A549 (cell line): ENCODE measurements at regions not wholly inside any gene's neighbourhood (a gene's known extent, or its start where the extent isn't known, plus 50 kb on each side); places are given as distances from the start of the nearest gene placed in this dataset.
A peak's percentile ranks its signal among the peaks of the same experiment; 100 is the strongest.

ENCODE experiments used
- ATAC-seq, 2 experiments: fragments of 200-7000 bp in 1 of 2; fragments of >200 bp in 1 of 2; cut with Nextera tagmentation in 1 of 2; cut with Tn5 transposase in 1 of 2; 3 replicates each; pipeline versions ENCODE4 v1.8.0 to v1.9.1; 2018 to 2020; ENCODE audit warnings: mild to moderate bottlenecking in 1 of 2, moderate library complexity in 1 of 2
- CTCF ChIA-PET: fragments of 300-600 bp; sonication (Branson Sonifier 250); formaldehyde crosslinking; extraction: SDS; loops from one replicate; lab custom pipeline; 2021; ENCODE audit warnings: antibody characterized with exemption, inconsistent platforms; lab: Yijun Ruan, JAX
- POLR2A ChIA-PET: fragments of 350-600 bp; formaldehyde crosslinking; extraction: SDS; loops from one replicate; lab custom pipeline; 2021; ENCODE audit warnings: antibody characterized with exemption, inconsistent platforms; lab: Yijun Ruan, JAX
- DNase-seq, 2 experiments: peaks; one replicate each; pipeline versions ENCODE4 v3.0.0 to v3.0.0-alpha.2; 2011 to 2016; ENCODE audit warnings: low read depth in 1 of 2, low spot score in 1 of 2
- FAIRE-seq: peaks from 2 replicates; lab custom pipeline; 2011; peaks lifted over from hg19 to GRCh38; lab: Jason Lieb, UNC
- H3K27ac ChIP-seq, 2 experiments: fragments of >200 bp; sonication (Bioruptor Twin); formaldehyde crosslinking; 3 replicates each; pipeline ENCODE4 v1.5.1; 2016 to 2017
- H3K4me1 ChIP-seq: fragments of >200 bp; sonication (Bioruptor Twin); formaldehyde crosslinking; 3 replicates; pipeline ENCODE4 v1.6.1; 2016
- H3K4me2 ChIP-seq: fragments of >200 bp; sonication (Bioruptor Twin); formaldehyde crosslinking; 3 replicates; pipeline ENCODE4 v1.6.1; 2016
- H3K4me3 ChIP-seq: fragments of >200 bp; sonication (Bioruptor Twin); formaldehyde crosslinking; 3 replicates; pipeline ENCODE4 v1.5.1; 2016
- H3K9me3 ChIP-seq: fragments of >200 bp; sonication (Bioruptor Twin); formaldehyde crosslinking; 3 replicates; pipeline ENCODE4 v1.6.1; 2016
- BHLHE40 ChIP-seq: IDR thresholded peaks from 2 replicates; pipeline ENCODE4 v1.6.1; 2012; ENCODE audit warnings: low read depth, low read length, inconsistent platforms
- CEBPB ChIP-seq, 2 experiments: fragments of >200 bp in 1 of 2; sonication (Bioruptor Twin) in 1 of 2; formaldehyde crosslinking in 1 of 2; IDR thresholded peaks; 2 replicates each; pipeline ENCODE4 v1.6.1; 2012 to 2016
- CHD2 ChIP-seq: fragments of 150-350 bp; IDR thresholded peaks from 2 replicates; pipeline ENCODE4 v1.6.1; 2014; ENCODE audit warnings: low read length; ENCODE audit not compliant: partially characterized antibody
- CHD4 ChIP-seq: fragments of 200-600 bp; sonication (generic); IDR thresholded peaks from 2 replicates; pipeline ENCODE4 v1.6.1; 2016; ENCODE audit warnings: antibody characterized with exemption, mild to moderate bottlenecking, borderline replicate concordance
- EHMT2 ChIP-seq: fragments of 200-600 bp; sonication (generic); IDR thresholded peaks from 2 replicates; pipeline ENCODE4 v1.6.1; 2016; ENCODE audit warnings: antibody characterized with exemption, low read depth, mild to moderate bottlenecking, moderate library complexity
- EP300 ChIP-seq, 2 experiments: fragments of >200 bp; sonication (Bioruptor Twin); formaldehyde crosslinking; IDR thresholded peaks; 2 replicates in 1 of 2; 3 replicates in 1 of 2; pipeline ENCODE4 v1.6.1; 2016 to 2017
- ESRRA ChIP-seq: fragments of 150-350 bp; IDR thresholded peaks from 2 replicates; pipeline ENCODE4 v1.6.1; 2014; ENCODE audit warnings: mild to moderate bottlenecking, low read length, borderline replicate concordance
- FOSB ChIP-seq: fragments of 250-450 bp; sonication (Bioruptor Pico); IDR thresholded peaks from 2 replicates; pipeline ENCODE4 v1.5.0; 2020; ENCODE audit warnings: mild to moderate bottlenecking, moderate library complexity
- FOSL2 ChIP-seq, 2 experiments: fragments of 450-650 bp in 1 of 2; fragments of >200 bp in 1 of 2; sonication (Bioruptor Twin) in 1 of 2; formaldehyde crosslinking; IDR thresholded peaks; 2 replicates each; pipeline versions ENCODE4 v1.5.0 to v1.6.1; 2016 to 2020; ENCODE audit warnings: mild to moderate bottlenecking in 1 of 2, moderate library complexity in 1 of 2
- GATA3 ChIP-seq: IDR thresholded peaks from 2 replicates; pipeline ENCODE4 v1.6.1; 2012; ENCODE audit warnings: borderline replicate concordance
- HDAC2 ChIP-seq: fragments of 200-600 bp; sonication (generic); IDR thresholded peaks from 2 replicates; pipeline ENCODE4 v1.6.1; 2016
- HOXB13 ChIP-seq: fragments of 250-450 bp; sonication (Bioruptor Pico); IDR thresholded peaks from 2 replicates; pipeline ENCODE4 v1.5.0; 2020; ENCODE audit warnings: low read depth, mild to moderate bottlenecking, moderate library complexity
- JUN ChIP-seq, 2 experiments: fragments of >200 bp; sonication (Bioruptor Twin); formaldehyde crosslinking; IDR thresholded peaks; 2 replicates in 1 of 2; 3 replicates in 1 of 2; pipeline ENCODE4 v1.6.1; 2016 to 2017
- JUNB ChIP-seq: fragments of >200 bp; sonication (Bioruptor Twin); formaldehyde crosslinking; IDR thresholded peaks from 2 replicates; pipeline ENCODE4 v1.6.1; 2016
- MAZ ChIP-seq: fragments of 150-350 bp; IDR thresholded peaks from 2 replicates; pipeline ENCODE4 v1.6.1; 2014; ENCODE audit warnings: antibody characterized with exemption, low read depth, low read length, borderline replicate concordance
- NPAS2 ChIP-seq: fragments of 250-450 bp; sonication (Bioruptor Pico); IDR thresholded peaks from 2 replicates; pipeline ENCODE4 v1.8.0; 2022; ENCODE audit warnings: mild to moderate bottlenecking, moderate library complexity, borderline replicate concordance
- RARB ChIP-seq: fragments of 250-450 bp; sonication (Bioruptor Pico); IDR thresholded peaks from 2 replicates; pipeline ENCODE4 v1.8.0; 2021; ENCODE audit warnings: mild to moderate bottlenecking, moderate library complexity
- SREBF2 ChIP-seq: fragments of 450-650 bp; IDR thresholded peaks from 2 replicates; pipeline ENCODE4 v1.6.1; 2014; ENCODE audit warnings: mild to moderate bottlenecking, moderate library complexity
- TFCP2L1 ChIP-seq: fragments of 250-450 bp; sonication (Bioruptor Pico); IDR thresholded peaks from 2 replicates; pipeline ENCODE4 v1.5.0; 2021; ENCODE audit warnings: mild to moderate bottlenecking
- ZC3H11A ChIP-seq: fragments of 450-650 bp; IDR thresholded peaks from 2 replicates; pipeline ENCODE4 v1.6.1; 2014; ENCODE audit warnings: antibody characterized with exemption, mild to moderate bottlenecking
- ZFP36 ChIP-seq: fragments of 450-650 bp; IDR thresholded peaks from 2 replicates; pipeline ENCODE4 v1.6.1; 2014; ENCODE audit warnings: borderline replicate concordance; ENCODE audit not compliant: partially characterized antibody
- whole genome bisulfite sequencing: methylation state at CpG from one replicate; pipeline ENCODE4 v1.1.6; 2017; ENCODE audit errors: missing lambda C conversion rate; 5-methylcytosine and 5-hydroxymethylcytosine counted together
- TF ChIP-seq, protein P1 (sequence below): IDR thresholded peaks from 2 replicates; pipeline ENCODE4 v1.6.1; 2012
- TF ChIP-seq, protein P2 (sequence below): fragments of 250-450 bp; sonication (Bioruptor Pico); IDR thresholded peaks from 2 replicates; pipeline ENCODE4 v1.5.0; 2021; ENCODE audit warnings: mild to moderate bottlenecking, moderate library complexity, borderline replicate concordance
- TF ChIP-seq, protein P3 (sequence below): IDR thresholded peaks from 2 replicates; pipeline ENCODE4 v1.6.1; 2012; ENCODE audit warnings: low read depth, borderline replicate concordance
- TF ChIP-seq, protein P4 (sequence below): fragments of 150-350 bp; IDR thresholded peaks from 2 replicates; pipeline ENCODE4 v1.6.1; 2014; ENCODE audit warnings: low read depth, mild to moderate bottlenecking, low read length
- TF ChIP-seq, protein P5 (sequence below): IDR thresholded peaks from 2 replicates; pipeline ENCODE4 v1.6.1; 2012

DNA sequence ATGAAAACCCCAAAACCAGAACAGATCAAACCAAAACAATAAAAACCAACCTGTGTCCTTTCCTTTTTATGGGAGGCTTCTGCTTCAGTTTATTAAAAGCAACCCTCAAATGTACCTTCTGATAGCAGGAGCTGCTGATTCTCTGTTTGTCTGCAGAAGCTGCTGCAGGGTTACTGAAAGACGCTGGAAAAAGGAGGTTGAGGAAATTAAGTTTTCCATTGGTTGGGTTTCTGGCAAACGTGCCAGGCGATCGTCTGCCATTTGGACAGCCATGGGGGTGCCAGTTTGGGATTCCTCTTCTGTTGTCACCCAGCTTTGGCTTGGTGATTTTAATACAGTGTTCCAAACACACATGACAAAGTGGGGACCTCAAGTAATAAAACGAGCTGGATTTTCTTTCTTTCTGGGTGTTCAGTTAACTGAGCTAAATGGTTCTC, 185.4 kb upstream of the ZFHX3 start:
- ATAC-seq (no peak), DNase-seq (no peak), FAIRE-seq (no peak)
- H3K9me3 ChIP-seq, result no peaks in the 10 kb centered on the region
- peak overlapping the region; percentile 40 for H3K4me3 ChIP-seq
- peaks cover 18% of the 10 kb centered on the region for H3K4me1 ChIP-seq
- TF ChIP-seq, protein P1, sequence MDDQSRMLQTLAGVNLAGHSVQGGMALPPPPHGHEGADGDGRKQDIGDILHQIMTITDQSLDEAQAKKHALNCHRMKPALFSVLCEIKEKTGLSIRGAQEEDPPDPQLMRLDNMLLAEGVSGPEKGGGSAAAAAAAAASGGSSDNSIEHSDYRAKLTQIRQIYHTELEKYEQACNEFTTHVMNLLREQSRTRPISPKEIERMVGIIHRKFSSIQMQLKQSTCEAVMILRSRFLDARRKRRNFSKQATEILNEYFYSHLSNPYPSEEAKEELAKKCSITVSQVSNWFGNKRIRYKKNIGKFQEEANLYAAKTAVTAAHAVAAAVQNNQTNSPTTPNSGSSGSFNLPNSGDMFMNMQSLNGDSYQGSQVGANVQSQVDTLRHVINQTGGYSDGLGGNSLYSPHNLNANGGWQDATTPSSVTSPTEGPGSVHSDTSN, result no peak
- TF ChIP-seq MAZ (no peak), CHD2 (no peak), CHD4 (no peak), NPAS2 (no peak), HDAC2 (no peak), ZC3H11A (no peak), RARB (CRISPR knock-in tag) (no peak), EHMT2 (no peak), GATA3 (no peak), ZFP36 (no peak), FOSB (CRISPR knock-in tag) (no peak), HOXB13 (no peak), SREBF2 (no peak), JUNB (no peak), CEBPB (IDR thresholded peaks at IDR 0.05) (no peak), ESRRA (no peak)
- TF ChIP-seq, protein P2, sequence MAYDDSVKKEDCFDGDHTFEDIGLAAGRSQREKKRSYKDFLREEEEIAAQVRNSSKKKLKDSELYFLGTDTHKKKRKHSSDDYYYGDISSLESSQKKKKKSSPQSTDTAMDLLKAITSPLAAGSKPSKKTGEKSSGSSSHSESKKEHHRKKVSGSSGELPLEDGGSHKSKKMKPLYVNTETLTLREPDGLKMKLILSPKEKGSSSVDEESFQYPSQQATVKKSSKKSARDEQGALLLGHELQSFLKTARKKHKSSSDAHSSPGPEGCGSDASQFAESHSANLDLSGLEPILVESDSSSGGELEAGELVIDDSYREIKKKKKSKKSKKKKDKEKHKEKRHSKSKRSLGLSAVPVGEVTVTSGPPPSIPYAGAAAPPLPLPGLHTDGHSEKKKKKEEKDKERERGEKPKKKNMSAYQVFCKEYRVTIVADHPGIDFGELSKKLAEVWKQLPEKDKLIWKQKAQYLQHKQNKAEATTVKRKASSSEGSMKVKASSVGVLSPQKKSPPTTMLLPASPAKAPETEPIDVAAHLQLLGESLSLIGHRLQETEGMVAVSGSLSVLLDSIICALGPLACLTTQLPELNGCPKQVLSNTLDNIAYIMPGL (CRISPR knock-in tag), result no peak
- TF ChIP-seq, protein P3, sequence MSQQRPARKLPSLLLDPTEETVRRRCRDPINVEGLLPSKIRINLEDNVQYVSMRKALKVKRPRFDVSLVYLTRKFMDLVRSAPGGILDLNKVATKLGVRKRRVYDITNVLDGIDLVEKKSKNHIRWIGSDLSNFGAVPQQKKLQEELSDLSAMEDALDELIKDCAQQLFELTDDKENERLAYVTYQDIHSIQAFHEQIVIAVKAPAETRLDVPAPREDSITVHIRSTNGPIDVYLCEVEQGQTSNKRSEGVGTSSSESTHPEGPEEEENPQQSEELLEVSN, result no peak
- TF ChIP-seq, protein P4, sequence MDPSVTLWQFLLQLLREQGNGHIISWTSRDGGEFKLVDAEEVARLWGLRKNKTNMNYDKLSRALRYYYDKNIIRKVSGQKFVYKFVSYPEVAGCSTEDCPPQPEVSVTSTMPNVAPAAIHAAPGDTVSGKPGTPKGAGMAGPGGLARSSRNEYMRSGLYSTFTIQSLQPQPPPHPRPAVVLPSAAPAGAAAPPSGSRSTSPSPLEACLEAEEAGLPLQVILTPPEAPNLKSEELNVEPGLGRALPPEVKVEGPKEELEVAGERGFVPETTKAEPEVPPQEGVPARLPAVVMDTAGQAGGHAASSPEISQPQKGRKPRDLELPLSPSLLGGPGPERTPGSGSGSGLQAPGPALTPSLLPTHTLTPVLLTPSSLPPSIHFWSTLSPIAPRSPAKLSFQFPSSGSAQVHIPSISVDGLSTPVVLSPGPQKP, result no peak
- peak overlapping the region; percentile 33 to 65; a peak in 4 of 6 replicates for H3K27ac ChIP-seq
- CTCF ChIA-PET, result interaction anchor here (0.6 kb wide), 2 partner anchors 183 to 619 kb away, joined by 3 read pairs; no protein-coding TSS in a partner anchor
- peak overlapping the region; percentile 94 for H3K4me2 ChIP-seq
- POLR2A ChIA-PET, result interaction anchor here (0.7 kb wide), 1 partner anchor 9 kb away, joined by 3 read pairs; no protein-coding TSS in a partner anchor
- 67% methylated on average over 5 of the region's 5 CpGs for WGBS

DNA sequence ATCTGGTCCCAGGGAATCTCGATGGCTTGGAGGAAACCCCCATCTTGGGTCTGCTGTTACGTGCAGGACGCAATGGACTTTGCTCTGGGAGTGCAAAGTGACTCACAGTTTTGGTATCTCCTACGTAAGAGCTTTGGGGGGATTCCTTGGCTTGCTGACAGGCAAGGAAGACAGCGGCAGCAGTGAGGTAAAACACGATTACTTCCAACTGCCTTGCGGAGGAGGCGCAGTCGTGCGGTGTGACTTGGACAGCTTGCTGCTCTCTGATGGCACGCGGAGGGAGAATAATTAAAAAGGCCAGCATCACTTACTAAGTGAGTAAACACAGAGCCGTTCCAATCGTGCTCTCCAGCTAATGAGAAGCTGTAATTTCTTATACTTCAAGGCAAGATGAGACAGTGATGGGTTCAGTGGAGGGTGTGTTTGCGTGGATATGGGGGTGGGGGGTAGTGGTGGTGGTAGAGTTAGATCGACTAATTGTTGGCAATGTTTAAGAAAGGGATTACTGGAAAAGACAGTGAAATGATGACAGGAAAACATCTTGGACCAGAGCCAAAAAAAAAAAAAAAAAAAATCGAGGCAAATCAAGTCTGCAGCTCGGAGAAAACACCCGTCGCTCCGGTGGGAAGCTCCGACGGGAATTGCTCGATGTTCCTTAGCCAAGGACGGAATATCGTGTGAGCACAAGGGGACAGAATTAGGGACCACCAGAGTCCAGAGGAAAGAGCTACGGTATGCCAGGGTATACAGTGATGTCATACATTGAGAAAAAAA, 184.8 kb upstream of the ZFHX3 start:
- DNase-seq (peak; percentile 56 to 92), FAIRE-seq (no peak), ATAC-seq (peak; percentile 87 to 89)
- WGBS, result 16% methylated on average over 27 of the region's 27 CpGs
- peaks cover 18% of the 10 kb centered on the region for H3K4me1 ChIP-seq
- peak overlapping the region; percentile 40 for H3K4me3 ChIP-seq
- ChIA-PET CTCF (interaction anchor here (0.6 to 1.1 kb wide), 3 partner anchors 23 to 1108 kb away, joined by 3 to 4 read pairs (median 3); no protein-coding TSS in a partner anchor), POLR2A (interaction anchor here (0.6 to 0.8 kb wide), 3 partner anchors 9 to 137 kb away, joined by 3 to 4 read pairs (median 4); no protein-coding TSS in a partner anchor)
- peak overlapping the region; percentile 94 for H3K4me2 ChIP-seq
- H3K9me3 ChIP-seq, result no peaks in the 10 kb centered on the region
- TF ChIP-seq EP300 (IDR thresholded peaks at IDR 0.05) (peak in 1 of 2 experiments; percentile 29; a peak in 1 of 5 replicates), BHLHE40 (no peak), TFCP2L1 (CRISPR knock-in tag) (no peak), FOSL2 (IDR thresholded peaks at IDR 0.05) (0 out of 2 replicates have a peak, but pooled peaks have one; percentile 19), FOSL2 (CRISPR knock-in tag; IDR thresholded peaks at IDR 0.05) (peak; percentile 84), ZFP36 (no peak), JUN (IDR thresholded peaks at IDR 0.05) (peak in 1 of 2 experiments; percentile 41; a peak in 2 of 5 replicates), GATA3 (peak; percentile 48; the same call in 1 of the 2 replicates)
- TF ChIP-seq, protein P1, result 0 out of 2 replicates have a peak, but pooled peaks have one; percentile 25
- TF ChIP-seq, protein P5, sequence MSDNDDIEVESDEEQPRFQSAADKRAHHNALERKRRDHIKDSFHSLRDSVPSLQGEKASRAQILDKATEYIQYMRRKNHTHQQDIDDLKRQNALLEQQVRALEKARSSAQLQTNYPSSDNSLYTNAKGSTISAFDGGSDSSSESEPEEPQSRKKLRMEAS, result peak; percentile 36; the same call in 1 of the 2 replicates
- peak overlapping the region; percentile 33 to 65; a peak in 5 of 6 replicates for H3K27ac ChIP-seq
